ENCODE measurements at regions not wholly inside any gene's neighbourhood (a gene's known extent, or its start where the extent isn't known, plus 50 kb on each side); places are given as distances from the start of the nearest gene placed in this dataset.

DNA sequence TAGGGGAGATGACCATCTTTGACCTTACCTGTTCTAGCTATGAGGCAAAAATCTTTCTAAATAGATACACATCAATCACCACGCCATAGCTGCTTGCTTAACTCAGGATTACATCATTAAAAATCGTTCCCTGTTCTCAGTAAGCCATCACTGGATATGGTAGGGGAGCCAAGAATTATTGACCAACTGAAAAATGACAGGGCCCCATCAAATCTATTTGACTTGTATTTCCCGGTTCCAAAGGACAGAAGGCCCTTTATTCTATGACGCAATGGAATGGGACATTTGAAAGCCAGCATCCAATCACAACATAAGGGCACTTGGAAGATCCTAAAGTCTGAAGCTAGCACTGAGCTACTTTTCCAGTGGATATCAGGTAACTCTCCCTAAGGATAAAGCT is 75.6 kb upstream of the NOCT start:
- TF ChIP-seq, protein P1, sequence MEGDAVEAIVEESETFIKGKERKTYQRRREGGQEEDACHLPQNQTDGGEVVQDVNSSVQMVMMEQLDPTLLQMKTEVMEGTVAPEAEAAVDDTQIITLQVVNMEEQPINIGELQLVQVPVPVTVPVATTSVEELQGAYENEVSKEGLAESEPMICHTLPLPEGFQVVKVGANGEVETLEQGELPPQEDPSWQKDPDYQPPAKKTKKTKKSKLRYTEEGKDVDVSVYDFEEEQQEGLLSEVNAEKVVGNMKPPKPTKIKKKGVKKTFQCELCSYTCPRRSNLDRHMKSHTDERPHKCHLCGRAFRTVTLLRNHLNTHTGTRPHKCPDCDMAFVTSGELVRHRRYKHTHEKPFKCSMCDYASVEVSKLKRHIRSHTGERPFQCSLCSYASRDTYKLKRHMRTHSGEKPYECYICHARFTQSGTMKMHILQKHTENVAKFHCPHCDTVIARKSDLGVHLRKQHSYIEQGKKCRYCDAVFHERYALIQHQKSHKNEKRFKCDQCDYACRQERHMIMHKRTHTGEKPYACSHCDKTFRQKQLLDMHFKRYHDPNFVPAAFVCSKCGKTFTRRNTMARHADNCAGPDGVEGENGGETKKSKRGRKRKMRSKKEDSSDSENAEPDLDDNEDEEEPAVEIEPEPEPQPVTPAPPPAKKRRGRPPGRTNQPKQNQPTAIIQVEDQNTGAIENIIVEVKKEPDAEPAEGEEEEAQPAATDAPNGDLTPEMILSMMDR (IDR thresholded peaks at IDR 0.05; ENCODE audit: low read length), result no peak
- TF ChIP-seq EZH2phosphoT487 (IDR thresholded peaks at IDR 0.05; ENCODE audit: low read length) (no peak), EZH2 (optimal IDR thresholded peaks at IDR 0.05; ENCODE audit: low read depth, low read length) (no peak)
